Gastrocnemius medialis (tissue), 4 donors: ENCODE measurements at regions not wholly inside any gene's neighbourhood (a gene's known extent, or its start where the extent isn't known, plus 50 kb on each side); places are given as distances from the start of the nearest gene placed in this dataset.

ENCODE experiments used
- ATAC-seq, 2 donors: fragments of 150-250 bp; one replicate each; pipeline ENCODE4 v1.9.1; 2016
- DNase-seq, 2 donors: peaks; one replicate each; pipeline ENCODE4 v3.0.0-alpha.2; 2019
- H3K27ac ChIP-seq, 4 donors: fragments of 200-600 bp; sonication (generic); 1 replicate in 1 of 4; 2 replicates in 3 of 4; pipeline ENCODE4 v1.5.1; 2016 to 2018; ENCODE audit warnings: mild to moderate bottlenecking in 2 of 4, moderate library complexity in 1 of 4
- H3K27me3 ChIP-seq, 3 donors: fragments of 200-600 bp; sonication (generic) in 2 of 3; 1 replicate in 1 of 3; 2 replicates in 2 of 3; pipeline versions ENCODE4 v1.5.1 to v1.6.0; 2016 to 2019; ENCODE audit warnings: mild to moderate bottlenecking in 1 of 3, moderate library complexity in 1 of 3
- H3K36me3 ChIP-seq, 2 donors: fragments of 200-600 bp; sonication (generic) in 1 of 2; one replicate each; pipeline ENCODE4 v1.5.1; 2017 to 2018
- H3K4me1 ChIP-seq, 2 donors: fragments of 200-600 bp; sonication (generic) in 1 of 2; one replicate each; pipeline ENCODE4 v1.5.1; 2016 to 2017; ENCODE audit warnings: mild to moderate bottlenecking in 2 of 2
- H3K4me3 ChIP-seq, 4 donors: fragments of 200-600 bp; sonication (generic) in 3 of 4; 1 replicate in 1 of 4; 2 replicates in 3 of 4; pipeline ENCODE4 v1.5.1; 2016 to 2019; ENCODE audit warnings: mild to moderate bottlenecking in 2 of 4
- H3K9me3 ChIP-seq, 3 donors: fragments of 200-600 bp; sonication (generic) in 2 of 3; 1 replicate in 1 of 3; 2 replicates in 2 of 3; pipeline ENCODE4 v1.5.1; 2016 to 2019
- POLR2A ChIP-seq, 2 donors: fragments of 450-650 bp; IDR thresholded peaks; one replicate each; pipeline ENCODE4 v1.6.1; 2017; ENCODE audit warnings: antibody characterized with exemption in 2 of 2, mild to moderate bottlenecking in 2 of 2, moderate library complexity in 2 of 2
- in situ Hi-C, 4 donors: fragments of 200-750 bp; cut with MboI; loops; one replicate each; pipeline versions ENCODE4 v1.15.0 to v1.8.0; 2017; ENCODE audit warnings: low sequenced_read_pairs in 4 of 4
- intact Hi-C: fragments of 100-400 bp; cut with DNase I; formaldehyde crosslinking; loops from one replicate; pipeline ENCODE4 v1.15.1; 2023; ENCODE audit warnings: low total_unique reads
- TF ChIP-seq, protein P1 (sequence below), 5 experiments: fragments of 450-650 bp in 3 of 5; fragments of 200-600 bp in 2 of 5; sonication (generic) in 2 of 5; IDR thresholded peaks in 4 of 5; conservative IDR thresholded peaks in 1 of 5; 1 replicate in 4 of 5; 2 replicates in 1 of 5; pipeline ENCODE4 v1.5.1; 2016 to 2019; ENCODE audit warnings: antibody characterized with exemption in 5 of 5, mild to moderate bottlenecking in 3 of 5, moderate library complexity in 3 of 5

DNA sequence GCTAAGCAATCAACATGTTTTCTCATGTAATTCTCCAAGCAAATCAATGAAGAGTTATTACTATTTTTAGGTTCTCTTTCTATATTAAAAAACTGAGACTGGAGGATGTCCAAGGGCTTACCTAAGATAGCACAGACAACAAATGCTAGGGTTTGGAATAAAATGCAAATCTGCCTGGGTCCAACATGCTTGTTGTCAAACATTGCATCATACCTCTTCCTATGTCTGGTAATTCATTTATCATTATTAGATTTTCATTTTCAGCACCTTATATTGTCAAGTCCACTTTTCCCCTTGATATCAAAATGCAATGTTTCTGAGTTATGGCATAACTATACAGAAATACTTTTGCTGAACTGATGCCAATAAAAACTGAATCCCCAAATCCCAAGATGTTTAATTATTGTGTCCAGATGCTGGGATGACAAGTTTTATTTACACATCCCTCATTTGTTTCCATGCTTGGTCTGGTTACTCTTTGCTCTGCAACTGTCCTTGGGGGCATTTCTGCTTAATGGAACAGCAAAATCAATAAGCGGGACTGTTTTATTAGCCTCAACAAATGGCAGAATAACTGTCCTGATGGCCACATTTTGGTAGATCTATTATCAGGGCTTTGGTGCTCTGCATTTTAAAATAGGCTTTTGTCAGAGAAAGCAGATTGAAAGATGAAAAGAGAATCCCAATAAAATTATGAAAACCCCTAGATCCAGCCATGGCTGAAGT is 86.0 kb downstream of the C11orf87 start:
- no peaks in the 10 kb centered on the region for H3K4me1 ChIP-seq
- TF ChIP-seq POLR2A (IDR thresholded peaks at IDR 0.05): no peak
- TF ChIP-seq, protein P1, sequence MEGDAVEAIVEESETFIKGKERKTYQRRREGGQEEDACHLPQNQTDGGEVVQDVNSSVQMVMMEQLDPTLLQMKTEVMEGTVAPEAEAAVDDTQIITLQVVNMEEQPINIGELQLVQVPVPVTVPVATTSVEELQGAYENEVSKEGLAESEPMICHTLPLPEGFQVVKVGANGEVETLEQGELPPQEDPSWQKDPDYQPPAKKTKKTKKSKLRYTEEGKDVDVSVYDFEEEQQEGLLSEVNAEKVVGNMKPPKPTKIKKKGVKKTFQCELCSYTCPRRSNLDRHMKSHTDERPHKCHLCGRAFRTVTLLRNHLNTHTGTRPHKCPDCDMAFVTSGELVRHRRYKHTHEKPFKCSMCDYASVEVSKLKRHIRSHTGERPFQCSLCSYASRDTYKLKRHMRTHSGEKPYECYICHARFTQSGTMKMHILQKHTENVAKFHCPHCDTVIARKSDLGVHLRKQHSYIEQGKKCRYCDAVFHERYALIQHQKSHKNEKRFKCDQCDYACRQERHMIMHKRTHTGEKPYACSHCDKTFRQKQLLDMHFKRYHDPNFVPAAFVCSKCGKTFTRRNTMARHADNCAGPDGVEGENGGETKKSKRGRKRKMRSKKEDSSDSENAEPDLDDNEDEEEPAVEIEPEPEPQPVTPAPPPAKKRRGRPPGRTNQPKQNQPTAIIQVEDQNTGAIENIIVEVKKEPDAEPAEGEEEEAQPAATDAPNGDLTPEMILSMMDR (IDR thresholded peaks at IDR 0.05 in 4 of 5, conservative IDR thresholded peaks at IDR 0.05 in 1 of 5): no peak
- no peak overlapping the region for H3K4me3 ChIP-seq
- ATAC-seq (no peak), DNase-seq (no peak)
- in situ Hi-C loops: no loop called here
- H3K9me3 ChIP-seq: no peaks in the 10 kb centered on the region
- no peaks in the 10 kb centered on the region for H3K36me3 ChIP-seq
- no peak overlapping the region for H3K27ac ChIP-seq
- intact Hi-C loops: no loop called here
- no peaks in the 10 kb centered on the region for H3K27me3 ChIP-seq

DNA sequence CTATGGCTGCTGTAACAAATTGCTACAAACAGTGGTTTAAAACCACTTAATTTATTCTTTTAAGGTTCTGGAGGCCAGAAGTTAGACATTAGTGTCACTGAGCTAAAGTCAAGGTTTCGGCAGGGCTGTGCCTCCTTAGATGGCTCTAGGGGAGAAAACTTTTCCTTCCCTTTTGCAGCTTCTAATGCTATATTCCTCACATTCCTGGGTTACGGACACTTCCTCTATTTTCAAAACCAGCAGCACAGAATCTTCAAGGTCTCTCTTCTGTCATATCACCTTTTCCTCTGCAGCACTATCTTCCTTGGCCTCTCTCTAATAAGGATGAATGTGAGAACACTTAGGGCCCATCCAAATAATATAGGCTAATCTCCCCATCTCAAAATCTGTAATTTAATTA is 87.0 kb downstream of the C11orf87 start:
- DNase-seq: no peak
- intact Hi-C loops: no loop called here
- no peak for TF ChIP-seq POLR2A (IDR thresholded peaks at IDR 0.05)
- TF ChIP-seq, protein P1 (IDR thresholded peaks at IDR 0.05 in 4 of 5, conservative IDR thresholded peaks at IDR 0.05 in 1 of 5): no peak

DNA sequence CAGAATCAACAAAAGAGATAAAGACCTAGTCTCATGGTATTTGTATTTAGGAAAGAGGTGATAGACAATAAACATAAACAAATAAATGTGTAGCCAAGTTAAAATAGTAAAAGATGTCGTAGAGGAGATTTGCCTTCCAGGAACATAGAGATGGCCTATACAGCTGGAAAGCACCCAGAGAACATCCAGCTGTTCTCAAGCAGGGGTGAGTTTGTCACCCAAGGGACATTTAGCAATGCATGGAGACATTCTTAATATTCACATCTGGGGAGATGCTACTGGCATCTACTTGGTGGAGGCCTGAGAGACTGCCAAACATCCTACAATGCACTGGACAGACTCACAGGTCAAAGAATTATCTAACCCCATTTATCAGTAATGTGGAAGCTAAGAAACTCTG is 88.3 kb downstream of the C11orf87 start:
- DNase-seq: no peak
- Histone ChIP-seq H3K4me1 (no peaks in the 10 kb centered on the region), H3K4me3 (no peak overlapping the region), H3K9me3 (no peaks in the 10 kb centered on the region), H3K27me3 (no peaks in the 10 kb centered on the region), H3K27ac (no peak overlapping the region), H3K36me3 (no peaks in the 10 kb centered on the region)
- in situ Hi-C loops (no loop called here), intact Hi-C loops (no loop called here)
- TF ChIP-seq, protein P1 (IDR thresholded peaks at IDR 0.05 in 4 of 5, conservative IDR thresholded peaks at IDR 0.05 in 1 of 5): no peak
- TF ChIP-seq POLR2A (IDR thresholded peaks at IDR 0.05): no peak
- no peak for ATAC-seq

More for the DNA sequence above, 87.0 kb downstream of the C11orf87 start:
- Histone ChIP-seq H3K9me3 (no peaks in the 10 kb centered on the region), H3K27ac (no peak overlapping the region), H3K4me1 (no peaks in the 10 kb centered on the region), H3K36me3 (no peaks in the 10 kb centered on the region), H3K4me3 (no peak overlapping the region), H3K27me3 (no peaks in the 10 kb centered on the region)
- no peak for ATAC-seq
- in situ Hi-C loops: no loop called here

DNA sequence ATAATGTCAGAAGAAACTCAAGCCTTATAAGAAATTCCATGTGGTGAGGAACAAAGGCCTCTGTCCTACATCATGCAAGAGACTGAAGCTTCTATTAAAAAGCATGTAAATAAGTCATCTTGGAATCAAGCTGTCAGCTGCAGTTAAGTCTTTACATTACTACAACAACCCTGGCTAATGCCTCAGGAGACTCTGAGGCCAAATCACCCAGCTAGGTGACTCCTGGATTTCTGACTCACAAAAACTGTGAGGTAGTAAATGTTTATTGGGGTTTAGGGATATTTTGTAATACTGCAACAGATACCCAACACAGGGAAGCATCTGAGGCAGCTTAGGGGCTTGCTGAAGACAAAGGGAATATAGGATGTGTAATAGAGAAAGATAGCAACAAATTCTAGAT is 89.6 kb downstream of the C11orf87 start:
- DNase-seq (no peak), ATAC-seq (no peak)
- Histone ChIP-seq H3K9me3 (no peaks in the 10 kb centered on the region), H3K27ac (no peak overlapping the region), H3K4me3 (no peak overlapping the region), H3K36me3 (no peaks in the 10 kb centered on the region), H3K27me3 (no peaks in the 10 kb centered on the region), H3K4me1 (no peaks in the 10 kb centered on the region)
- no peak for TF ChIP-seq POLR2A (IDR thresholded peaks at IDR 0.05)
- TF ChIP-seq, protein P1 (IDR thresholded peaks at IDR 0.05 in 4 of 5, conservative IDR thresholded peaks at IDR 0.05 in 1 of 5): no peak
- intact Hi-C loops (no loop called here), in situ Hi-C loops (no loop called here)

DNA sequence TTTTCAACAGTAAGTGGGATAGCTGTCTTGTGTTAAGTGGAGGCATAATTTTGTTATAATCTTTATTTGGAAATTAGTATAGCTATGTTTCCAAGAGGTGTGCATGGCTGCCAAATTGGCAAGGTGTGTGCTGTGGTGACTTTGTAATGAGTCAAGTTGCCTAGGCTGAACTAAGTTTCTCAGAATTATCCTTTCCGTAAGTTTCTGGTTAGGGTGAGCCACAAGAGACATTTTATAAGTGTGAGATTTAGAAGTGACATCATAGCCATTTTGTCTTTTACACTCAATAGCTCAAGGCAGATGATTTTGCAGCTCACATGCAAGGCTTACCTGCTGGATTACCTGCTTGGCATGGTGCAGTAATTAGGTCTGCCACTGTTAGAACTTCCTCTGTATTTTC is 90.3 kb downstream of the C11orf87 start:
- no peak overlapping the region for H3K4me3 ChIP-seq
- TF ChIP-seq POLR2A (IDR thresholded peaks at IDR 0.05): no peak
- TF ChIP-seq, protein P1 (IDR thresholded peaks at IDR 0.05 in 4 of 5, conservative IDR thresholded peaks at IDR 0.05 in 1 of 5): no peak
- ATAC-seq (no peak), DNase-seq (no peak)
- in situ Hi-C loops: no loop called here
- H3K4me1 ChIP-seq: no peaks in the 10 kb centered on the region
- no peaks in the 10 kb centered on the region for H3K9me3 ChIP-seq
- H3K36me3 ChIP-seq: no peaks in the 10 kb centered on the region
- intact Hi-C loops: no loop called here
- H3K27me3 ChIP-seq: no peaks in the 10 kb centered on the region
- H3K27ac ChIP-seq: no peak overlapping the region
